ENCODE measurements at regions not wholly inside any gene's neighbourhood (a gene's known extent, or its start where the extent isn't known, plus 50 kb on each side); places are given as distances from the start of the nearest gene placed in this dataset.

- H3K27me3 ChIP-seq (ENCODE audit: control insufficient read depth, insufficient read depth, low read length): no peaks in the 10 kb centered on the region
- no peak for DNase-seq (ENCODE audit: low read depth, low spot score)
Measured at GRCh38 chr9:84054341-84055010, 73.9 kb downstream of the RMI1 start.

DNA sequence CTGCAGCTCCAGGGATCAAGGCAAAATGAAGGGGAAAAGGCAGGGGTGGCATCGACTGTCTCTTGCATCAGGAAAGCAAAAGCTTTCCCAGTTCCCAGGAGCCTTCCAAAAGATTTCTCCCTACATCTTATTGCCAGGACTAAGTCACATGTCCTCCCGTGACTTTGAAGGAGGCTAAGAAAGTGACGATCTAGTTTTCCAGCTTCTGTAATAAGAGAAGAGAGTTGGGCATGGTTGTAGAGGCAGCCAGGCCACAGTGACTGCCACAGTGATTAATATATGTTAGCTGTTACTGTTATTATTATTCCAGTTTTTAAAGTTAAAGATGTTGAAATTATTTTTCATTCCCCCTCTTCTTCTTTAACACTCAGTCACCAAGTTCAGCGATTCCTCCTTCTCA, 77.1 kb downstream of the RMI1 start:
- no CpG with 5 or more reads among the region's 4 CpGs for WGBS (ENCODE audit: insufficient coverage, insufficient read length)
- DNase-seq (ENCODE audit: low read depth, low spot score): no peak
- no peaks in the 10 kb centered on the region for H3K36me3 ChIP-seq (ENCODE audit: control insufficient read depth, insufficient read depth, low read length)
- H3K9me3 ChIP-seq (ENCODE audit: control insufficient read depth, insufficient read depth, low read length): no peaks in the 10 kb centered on the region
- no peaks in the 10 kb centered on the region for H3K27me3 ChIP-seq (ENCODE audit: control insufficient read depth, insufficient read depth, low read length)
- no peak overlapping the region for H3K27ac ChIP-seq (ENCODE audit: low read length)
- no peaks in the 10 kb centered on the region for H3K4me1 ChIP-seq (ENCODE audit: control insufficient read depth, insufficient read depth, low read length)
- H3K4me3 ChIP-seq (ENCODE audit: low read length): no peak overlapping the region

More at GRCh38 chr9:84054341-84055010, 73.9 kb downstream of the RMI1 start:
- H3K9me3 ChIP-seq (ENCODE audit: control insufficient read depth, insufficient read depth, low read length): no peaks in the 10 kb centered on the region
- H3K36me3 ChIP-seq (ENCODE audit: control insufficient read depth, insufficient read depth, low read length): no peaks in the 10 kb centered on the region
- no peak overlapping the region for H3K27ac ChIP-seq (ENCODE audit: low read length)
- no peak overlapping the region for H3K4me3 ChIP-seq (ENCODE audit: low read length)
- no peaks in the 10 kb centered on the region for H3K4me1 ChIP-seq (ENCODE audit: control insufficient read depth, insufficient read depth, low read length)
- no CpG with 5 or more reads among the region's 7 CpGs for WGBS (ENCODE audit: insufficient coverage, insufficient read length)

- no peak for DNase-seq (ENCODE audit: low read depth, low spot score)
- H3K4me1 ChIP-seq (ENCODE audit: control insufficient read depth, insufficient read depth, low read length): no peaks in the 10 kb centered on the region
Measured at GRCh38 chr9:84059936-84060335, 79.3 kb downstream of the RMI1 start.

DNA sequence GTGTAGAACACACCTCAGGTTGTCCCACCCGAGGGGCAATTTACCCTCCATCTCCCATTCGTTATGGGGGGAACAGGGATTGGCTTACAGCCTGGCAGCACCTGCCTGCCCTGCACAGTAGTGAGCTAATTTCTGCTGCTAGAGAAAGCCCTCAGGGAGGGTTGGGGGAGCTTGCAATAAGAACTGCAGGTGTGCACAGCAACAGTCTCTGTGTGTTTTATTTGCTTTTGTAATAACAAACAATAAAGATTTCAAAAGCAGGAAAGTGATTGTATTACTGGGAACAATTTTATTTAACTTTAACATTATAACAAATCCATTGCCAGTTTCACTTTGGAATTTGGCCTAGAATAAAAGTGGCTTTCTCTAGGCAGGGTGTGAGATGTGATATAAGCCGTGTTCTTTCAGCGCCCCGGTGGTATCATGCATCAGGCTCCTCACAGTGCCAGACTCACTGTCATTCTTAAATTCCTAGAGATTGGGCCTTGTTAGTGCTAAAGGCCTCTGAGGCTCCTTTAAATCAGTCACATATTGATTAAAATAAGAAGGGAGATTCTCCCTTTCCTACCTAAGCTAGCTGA, 81.1 kb downstream of the RMI1 start:
- Histone ChIP-seq H3K27ac (ENCODE audit: low read length) (no peak overlapping the region), H3K4me3 (ENCODE audit: low read length) (no peak overlapping the region), H3K36me3 (ENCODE audit: control insufficient read depth, insufficient read depth, low read length) (no peaks in the 10 kb centered on the region), H3K9me3 (ENCODE audit: control insufficient read depth, insufficient read depth, low read length) (no peaks in the 10 kb centered on the region), H3K4me1 (ENCODE audit: control insufficient read depth, insufficient read depth, low read length) (no peaks in the 10 kb centered on the region), H3K27me3 (ENCODE audit: control insufficient read depth, insufficient read depth, low read length) (no peaks in the 10 kb centered on the region)
- DNase-seq (ENCODE audit: low read depth, low spot score): no peak
- no CpG with 5 or more reads among the region's 5 CpGs for WGBS (ENCODE audit: insufficient coverage, insufficient read length)

More at GRCh38 chr9:84059936-84060335, 79.3 kb downstream of the RMI1 start:
- H3K27me3 ChIP-seq (ENCODE audit: control insufficient read depth, insufficient read depth, low read length): no peaks in the 10 kb centered on the region
- no peaks in the 10 kb centered on the region for H3K36me3 ChIP-seq (ENCODE audit: control insufficient read depth, insufficient read depth, low read length)
- H3K27ac ChIP-seq (ENCODE audit: low read length): no peak overlapping the region
- H3K9me3 ChIP-seq (ENCODE audit: control insufficient read depth, insufficient read depth, low read length): no peaks in the 10 kb centered on the region
- WGBS (ENCODE audit: insufficient coverage, insufficient read length): no CpG with 5 or more reads among the region's 1 CpG
- no peak overlapping the region for H3K4me3 ChIP-seq (ENCODE audit: low read length)

GRCh38 chr9:84062538-84062937, 81.9 kb downstream of the RMI1 start:
- Histone ChIP-seq H3K4me3 (ENCODE audit: low read length) (no peak overlapping the region), H3K9me3 (ENCODE audit: control insufficient read depth, insufficient read depth, low read length) (no peaks in the 10 kb centered on the region), H3K4me1 (ENCODE audit: control insufficient read depth, insufficient read depth, low read length) (no peaks in the 10 kb centered on the region), H3K27me3 (ENCODE audit: control insufficient read depth, insufficient read depth, low read length) (no peaks in the 10 kb centered on the region), H3K27ac (ENCODE audit: low read length) (no peak overlapping the region), H3K36me3 (ENCODE audit: control insufficient read depth, insufficient read depth, low read length) (no peaks in the 10 kb centered on the region)
- DNase-seq (ENCODE audit: low read depth, low spot score): no peak
- WGBS (ENCODE audit: insufficient coverage, insufficient read length): no CpG with 5 or more reads among the region's 1 CpG

- no peak for DNase-seq (ENCODE audit: low read depth, low spot score)
- Histone ChIP-seq H3K36me3 (ENCODE audit: control insufficient read depth, insufficient read depth, low read length) (no peaks in the 10 kb centered on the region), H3K27ac (ENCODE audit: low read length) (no peak overlapping the region), H3K4me3 (ENCODE audit: low read length) (no peak overlapping the region), H3K9me3 (ENCODE audit: control insufficient read depth, insufficient read depth, low read length) (no peaks in the 10 kb centered on the region), H3K27me3 (ENCODE audit: control insufficient read depth, insufficient read depth, low read length) (no peaks in the 10 kb centered on the region), H3K4me1 (ENCODE audit: control insufficient read depth, insufficient read depth, low read length) (no peaks in the 10 kb centered on the region)
- no CpG with 5 or more reads among the region's 2 CpGs for WGBS (ENCODE audit: insufficient coverage, insufficient read length)
Measured at GRCh38 chr9:84067821-84068220, 87.2 kb downstream of the RMI1 start.

DNA sequence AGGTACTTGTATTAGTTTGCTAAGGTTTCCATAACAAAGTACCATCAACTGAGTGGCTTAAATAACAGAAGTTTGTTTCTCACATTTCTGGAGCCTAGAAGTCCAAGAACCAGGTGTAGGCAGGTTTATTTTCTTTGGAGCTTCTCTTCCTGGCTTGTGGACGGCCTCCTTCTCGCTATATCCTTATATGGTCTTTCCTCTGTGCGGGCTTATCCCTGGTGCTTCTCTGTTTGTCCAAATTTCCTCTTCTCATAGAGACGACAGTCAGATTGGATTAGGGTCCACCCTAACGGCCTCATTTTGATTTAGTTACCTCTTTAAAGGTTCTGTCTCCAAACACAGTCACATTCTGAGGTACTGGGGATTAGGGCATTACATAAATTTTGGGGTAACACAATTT, 88.3 kb downstream of the RMI1 start:
- no peak for DNase-seq (ENCODE audit: low read depth, low spot score)
- Histone ChIP-seq H3K4me3 (ENCODE audit: low read length) (no peak overlapping the region), H3K36me3 (ENCODE audit: control insufficient read depth, insufficient read depth, low read length) (no peaks in the 10 kb centered on the region), H3K9me3 (ENCODE audit: control insufficient read depth, insufficient read depth, low read length) (no peaks in the 10 kb centered on the region), H3K27ac (ENCODE audit: low read length) (no peak overlapping the region), H3K4me1 (ENCODE audit: control insufficient read depth, insufficient read depth, low read length) (no peaks in the 10 kb centered on the region), H3K27me3 (ENCODE audit: control insufficient read depth, insufficient read depth, low read length) (no peaks in the 10 kb centered on the region)
- WGBS (ENCODE audit: insufficient coverage, insufficient read length): no CpG with 5 or more reads among the region's 5 CpGs

GRCh38 chr9:84070590-84070989, 90.0 kb downstream of the RMI1 start:
- no peak overlapping the region for H3K4me3 ChIP-seq (ENCODE audit: low read length)
- H3K4me1 ChIP-seq (ENCODE audit: control insufficient read depth, insufficient read depth, low read length): no peaks in the 10 kb centered on the region
- no peaks in the 10 kb centered on the region for H3K36me3 ChIP-seq (ENCODE audit: control insufficient read depth, insufficient read depth, low read length)
- H3K27me3 ChIP-seq (ENCODE audit: control insufficient read depth, insufficient read depth, low read length): no peaks in the 10 kb centered on the region
- no CpG with 5 or more reads among the region's 8 CpGs for WGBS (ENCODE audit: insufficient coverage, insufficient read length)
- H3K27ac ChIP-seq (ENCODE audit: low read length): no peak overlapping the region
- no peak for DNase-seq (ENCODE audit: low read depth, low spot score)
- H3K9me3 ChIP-seq (ENCODE audit: control insufficient read depth, insufficient read depth, low read length): no peaks in the 10 kb centered on the region

GRCh38 chr9:84072621-84073180, 92.1 kb downstream of the RMI1 start:
- no peaks in the 10 kb centered on the region for H3K36me3 ChIP-seq (ENCODE audit: control insufficient read depth, insufficient read depth, low read length)
- DNase-seq (ENCODE audit: low read depth, low spot score): no peak
- no CpG with 5 or more reads among the region's 3 CpGs for WGBS (ENCODE audit: insufficient coverage, insufficient read length)
- no peak overlapping the region for H3K4me3 ChIP-seq (ENCODE audit: low read length)
- H3K9me3 ChIP-seq (ENCODE audit: control insufficient read depth, insufficient read depth, low read length): no peaks in the 10 kb centered on the region
- H3K27me3 ChIP-seq (ENCODE audit: control insufficient read depth, insufficient read depth, low read length): no peaks in the 10 kb centered on the region
- H3K4me1 ChIP-seq (ENCODE audit: control insufficient read depth, insufficient read depth, low read length): no peaks in the 10 kb centered on the region
- no peak overlapping the region for H3K27ac ChIP-seq (ENCODE audit: low read length)

GRCh38 chr9:84075004-84075403, 94.4 kb downstream of the RMI1 start:
- no peaks in the 10 kb centered on the region for H3K4me1 ChIP-seq (ENCODE audit: control insufficient read depth, insufficient read depth, low read length)
- DNase-seq (ENCODE audit: low read depth, low spot score): no peak
- no peaks in the 10 kb centered on the region for H3K9me3 ChIP-seq (ENCODE audit: control insufficient read depth, insufficient read depth, low read length)
- no peak overlapping the region for H3K27ac ChIP-seq (ENCODE audit: low read length)
- H3K4me3 ChIP-seq (ENCODE audit: low read length): no peak overlapping the region
- no peaks in the 10 kb centered on the region for H3K36me3 ChIP-seq (ENCODE audit: control insufficient read depth, insufficient read depth, low read length)
- no peaks in the 10 kb centered on the region for H3K27me3 ChIP-seq (ENCODE audit: control insufficient read depth, insufficient read depth, low read length)

- H3K4me3 ChIP-seq (ENCODE audit: low read length): no peak overlapping the region
- no CpG with 5 or more reads among the region's 1 CpG for WGBS (ENCODE audit: insufficient coverage, insufficient read length)
- H3K9me3 ChIP-seq (ENCODE audit: control insufficient read depth, insufficient read depth, low read length): no peaks in the 10 kb centered on the region
- H3K4me1 ChIP-seq (ENCODE audit: control insufficient read depth, insufficient read depth, low read length): no peaks in the 10 kb centered on the region
- H3K27me3 ChIP-seq (ENCODE audit: control insufficient read depth, insufficient read depth, low read length): no peaks in the 10 kb centered on the region
- no peaks in the 10 kb centered on the region for H3K36me3 ChIP-seq (ENCODE audit: control insufficient read depth, insufficient read depth, low read length)
- no peak overlapping the region for H3K27ac ChIP-seq (ENCODE audit: low read length)
- DNase-seq (ENCODE audit: low read depth, low spot score): no peak
Measured at GRCh38 chr9:84076384-84076783, 95.8 kb downstream of the RMI1 start.
